GM23338 (cell line): ENCODE measurements at regions not wholly inside any gene's neighbourhood (a gene's known extent, or its start where the extent isn't known, plus 50 kb on each side); places are given as distances from the start of the nearest gene placed in this dataset.

Experiments
- ATAC-seq: fragments of 200-7000 bp; cut with Tn5 transposase; 3 replicates; pipeline ENCODE4 v1.9.1; 2020
- DNase-seq: peaks from one replicate; pipeline ENCODE4 v3.0.0-alpha.2; 2015; ENCODE audit warnings: low spot score
- H2AFZ ChIP-seq: fragments of 200-600 bp; sonication (generic); 2 replicates; pipeline ENCODE4 v1.8.0; 2016; ENCODE audit warnings: antibody characterized with exemption, mild to moderate bottlenecking, moderate library complexity
- H3F3A ChIP-seq: fragments of 200-600 bp; sonication (generic); replicated peaks from 2 replicates; pipeline ENCODE4 v1.8.0; 2017; ENCODE audit warnings: antibody characterized with exemption, mixed run types, low read depth
- H3K27ac ChIP-seq: fragments of 200-600 bp; sonication (generic); 2 replicates; pipeline ENCODE4 v1.6.1; 2016; ENCODE audit warnings: low read depth
- H3K27me3 ChIP-seq: fragments of 200-600 bp; sonication (generic); 2 replicates; pipeline ENCODE4 v1.8.0; 2016; ENCODE audit warnings: mild to moderate bottlenecking, mixed run types, moderate library complexity; ENCODE audit not compliant: insufficient read depth
- H3K36me3 ChIP-seq: fragments of 200-600 bp; sonication (generic); 2 replicates; pipeline ENCODE4 v1.8.0; 2016; ENCODE audit warnings: mild to moderate bottlenecking; ENCODE audit not compliant: insufficient read depth
- H3K4me1 ChIP-seq: fragments of 200-600 bp; sonication (generic); 2 replicates; pipeline ENCODE4 v1.8.0; 2016; ENCODE audit warnings: mild to moderate bottlenecking, moderate library complexity; ENCODE audit not compliant: insufficient read depth
- H3K4me2 ChIP-seq: fragments of 200-600 bp; sonication (generic); 2 replicates; pipeline ENCODE4 v1.7.1; 2017; ENCODE audit warnings: mixed run types
- H3K4me3 ChIP-seq: fragments of 200-600 bp; sonication (generic); 2 replicates; pipeline ENCODE4 v1.6.1; 2016; ENCODE audit warnings: mixed run types
- H3K79me2 ChIP-seq: fragments of 200-600 bp; sonication (generic); replicated peaks from 2 replicates; pipeline ENCODE4 v1.8.0; 2017; ENCODE audit warnings: mild to moderate bottlenecking; ENCODE audit not compliant: insufficient read depth
- H3K9me2 ChIP-seq: fragments of 200-600 bp; sonication (generic); 2 replicates; pipeline ENCODE4 v1.8.0; 2017; ENCODE audit not compliant: insufficient read depth
- H4K20me1 ChIP-seq: fragments of 200-600 bp; sonication (generic); replicated peaks from 2 replicates; pipeline ENCODE4 v1.8.0; 2017; ENCODE audit warnings: mild to moderate bottlenecking; ENCODE audit not compliant: insufficient read depth
- H3K27ac Mint-ChIP-seq: 2 replicates; pipeline ENCODE4 v1.8.0; 2020; ENCODE audit warnings: inconsistent platforms, mild to moderate bottlenecking, moderate library complexity, mixed read lengths
- H3K27me3 Mint-ChIP-seq: 3 replicates; pipeline ENCODE4 v1.8.0; 2022; ENCODE audit warnings: low read depth, mild to moderate bottlenecking, moderate library complexity, mixed read lengths, inconsistent platforms; ENCODE audit not compliant: insufficient read depth, poor library complexity
- H3K36me3 Mint-ChIP-seq: 3 replicates; pipeline ENCODE4 v1.8.0; 2021; ENCODE audit warnings: low read depth, mild to moderate bottlenecking, inconsistent platforms, moderate library complexity, mixed read lengths
- H3K4me1 Mint-ChIP-seq: 3 replicates; pipeline ENCODE4 v1.8.0; 2020; ENCODE audit warnings: mild to moderate bottlenecking, inconsistent platforms, mixed read lengths
- H3K4me3 Mint-ChIP-seq: 3 replicates; pipeline ENCODE4 v1.8.0; 2021; ENCODE audit warnings: moderate library complexity, mild to moderate bottlenecking, inconsistent platforms, mixed read lengths
- H3K9me3 Mint-ChIP-seq: 3 replicates; pipeline ENCODE4 v1.8.0; 2020; ENCODE audit warnings: moderate library complexity, mild to moderate bottlenecking, inconsistent platforms, mixed read lengths
- CREB1 ChIP-seq: fragments of 250-450 bp; sonication (Bioruptor Pico); IDR thresholded peaks from 2 replicates; pipeline ENCODE4 v1.5.0; 2020; ENCODE audit warnings: low read depth, mild to moderate bottlenecking, moderate library complexity
- EZH2 ChIP-seq: fragments of 200-600 bp; sonication (generic); IDR thresholded peaks from one replicate; pipeline ENCODE4 v1.8.0; 2017; ENCODE audit warnings: antibody characterized with exemption, mild to moderate bottlenecking, low read depth; ENCODE audit not compliant: unreplicated experiment
- JUNB ChIP-seq: IDR thresholded peaks from one replicate; pipeline ENCODE4 v1.6.1; 2016; ENCODE audit warnings: antibody characterized with exemption; ENCODE audit not compliant: unreplicated experiment
- POLR2AphosphoS5 ChIP-seq: IDR thresholded peaks from 2 replicates; pipeline ENCODE4 v1.6.1; 2016; ENCODE audit warnings: antibody characterized with exemption, low read depth
- ZNF114 ChIP-seq: fragments of 250-450 bp; sonication (Bioruptor Pico); IDR thresholded peaks from 2 replicates; pipeline ENCODE4 v1.5.0; 2020; ENCODE audit warnings: mild to moderate bottlenecking, moderate library complexity
- ZNF331 ChIP-seq: fragments of 250-450 bp; sonication (Bioruptor Pico); IDR thresholded peaks from 2 replicates; pipeline ENCODE4 v1.5.0; 2020; ENCODE audit warnings: low read depth, mild to moderate bottlenecking, moderate library complexity
- TF ChIP-seq, protein P1 (sequence below): IDR thresholded peaks from one replicate; pipeline ENCODE4 v1.6.1; 2018; ENCODE audit warnings: antibody characterized with exemption; ENCODE audit not compliant: unreplicated experiment
- TF ChIP-seq, protein P2 (sequence below): IDR thresholded peaks from 2 replicates; pipeline ENCODE4 v1.6.1; 2016; ENCODE audit warnings: antibody characterized with exemption
- TF ChIP-seq, protein P3 (sequence below), 2 experiments: fragments of 200-600 bp in 1 of 2; sonication (generic) in 1 of 2; conservative IDR thresholded peaks; 2 replicates each; pipeline versions ENCODE4 v1.5.1 to v1.6.1; 2016 to 2017; ENCODE audit warnings: antibody characterized with exemption in 2 of 2, low read depth in 2 of 2, mild to moderate bottlenecking in 2 of 2, moderate library complexity in 1 of 2

DNA sequence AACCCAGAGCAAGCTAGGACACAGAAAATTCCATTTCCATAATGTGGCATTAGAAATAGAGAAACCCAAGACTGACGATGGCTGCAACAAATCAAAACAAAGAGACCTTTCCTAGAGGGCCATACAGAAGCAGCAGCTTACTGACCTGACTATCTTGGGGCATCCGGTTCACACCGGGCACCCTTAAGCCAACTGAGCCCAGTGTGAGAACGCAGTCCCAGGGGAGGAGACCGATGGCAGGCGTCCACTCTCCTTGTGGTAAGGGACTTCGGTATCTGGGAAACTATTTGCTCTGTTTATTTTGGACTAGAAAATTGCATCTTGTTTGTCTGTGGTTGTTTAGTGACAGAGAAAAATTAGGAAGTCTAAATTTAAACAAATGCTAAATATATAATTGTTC is 244.8 kb upstream of the COPS8 start (continued):
- TF ChIP-seq, protein P1, sequence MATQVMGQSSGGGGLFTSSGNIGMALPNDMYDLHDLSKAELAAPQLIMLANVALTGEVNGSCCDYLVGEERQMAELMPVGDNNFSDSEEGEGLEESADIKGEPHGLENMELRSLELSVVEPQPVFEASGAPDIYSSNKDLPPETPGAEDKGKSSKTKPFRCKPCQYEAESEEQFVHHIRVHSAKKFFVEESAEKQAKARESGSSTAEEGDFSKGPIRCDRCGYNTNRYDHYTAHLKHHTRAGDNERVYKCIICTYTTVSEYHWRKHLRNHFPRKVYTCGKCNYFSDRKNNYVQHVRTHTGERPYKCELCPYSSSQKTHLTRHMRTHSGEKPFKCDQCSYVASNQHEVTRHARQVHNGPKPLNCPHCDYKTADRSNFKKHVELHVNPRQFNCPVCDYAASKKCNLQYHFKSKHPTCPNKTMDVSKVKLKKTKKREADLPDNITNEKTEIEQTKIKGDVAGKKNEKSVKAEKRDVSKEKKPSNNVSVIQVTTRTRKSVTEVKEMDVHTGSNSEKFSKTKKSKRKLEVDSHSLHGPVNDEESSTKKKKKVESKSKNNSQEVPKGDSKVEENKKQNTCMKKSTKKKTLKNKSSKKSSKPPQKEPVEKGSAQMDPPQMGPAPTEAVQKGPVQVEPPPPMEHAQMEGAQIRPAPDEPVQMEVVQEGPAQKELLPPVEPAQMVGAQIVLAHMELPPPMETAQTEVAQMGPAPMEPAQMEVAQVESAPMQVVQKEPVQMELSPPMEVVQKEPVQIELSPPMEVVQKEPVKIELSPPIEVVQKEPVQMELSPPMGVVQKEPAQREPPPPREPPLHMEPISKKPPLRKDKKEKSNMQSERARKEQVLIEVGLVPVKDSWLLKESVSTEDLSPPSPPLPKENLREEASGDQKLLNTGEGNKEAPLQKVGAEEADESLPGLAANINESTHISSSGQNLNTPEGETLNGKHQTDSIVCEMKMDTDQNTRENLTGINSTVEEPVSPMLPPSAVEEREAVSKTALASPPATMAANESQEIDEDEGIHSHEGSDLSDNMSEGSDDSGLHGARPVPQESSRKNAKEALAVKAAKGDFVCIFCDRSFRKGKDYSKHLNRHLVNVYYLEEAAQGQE: no peak
- TF ChIP-seq, protein P2, sequence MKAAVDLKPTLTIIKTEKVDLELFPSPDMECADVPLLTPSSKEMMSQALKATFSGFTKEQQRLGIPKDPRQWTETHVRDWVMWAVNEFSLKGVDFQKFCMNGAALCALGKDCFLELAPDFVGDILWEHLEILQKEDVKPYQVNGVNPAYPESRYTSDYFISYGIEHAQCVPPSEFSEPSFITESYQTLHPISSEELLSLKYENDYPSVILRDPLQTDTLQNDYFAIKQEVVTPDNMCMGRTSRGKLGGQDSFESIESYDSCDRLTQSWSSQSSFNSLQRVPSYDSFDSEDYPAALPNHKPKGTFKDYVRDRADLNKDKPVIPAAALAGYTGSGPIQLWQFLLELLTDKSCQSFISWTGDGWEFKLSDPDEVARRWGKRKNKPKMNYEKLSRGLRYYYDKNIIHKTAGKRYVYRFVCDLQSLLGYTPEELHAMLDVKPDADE: no peak
- no peak for TF ChIP-seq ZNF114

DNA sequence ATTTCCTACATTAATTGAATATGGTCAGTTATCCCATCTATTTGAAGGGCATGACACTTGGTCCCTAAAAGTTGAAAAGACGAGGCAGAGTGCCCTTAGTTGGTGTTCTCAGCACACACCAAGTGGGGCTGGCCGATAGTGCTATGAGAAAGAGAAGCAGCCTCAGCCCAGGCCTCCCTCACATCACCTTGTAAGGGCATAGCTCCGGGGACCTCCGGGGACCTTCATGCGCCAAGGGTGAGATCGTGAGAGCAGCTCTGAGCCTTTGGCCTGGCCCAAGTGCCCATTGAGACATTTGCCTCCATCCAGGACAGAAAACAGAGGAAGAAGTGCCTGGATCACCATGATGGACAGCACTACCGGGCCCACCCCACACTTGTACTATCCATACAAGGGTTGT is 244.3 kb upstream of the COPS8 start:
- Mint-ChIP-seq H3K27ac (no peak overlapping the region), H3K9me3 (peaks cover 35% of the 10 kb centered on the region), H3K36me3 (peaks cover 33% of the 10 kb centered on the region), H3K27me3 (peaks cover 6% of the 10 kb centered on the region), H3K4me1 (peaks cover 3% of the 10 kb centered on the region), H3K4me3 (no peak overlapping the region)
- H3K4me2 ChIP-seq: no peak overlapping the region
- no peak for DNase-seq
- H3K27ac ChIP-seq: no peak overlapping the region
- H3K36me3 ChIP-seq: no peaks in the 10 kb centered on the region; the same call in 1 of the 2 replicates
- no peaks in the 10 kb centered on the region for H3K79me2 ChIP-seq
- no peaks in the 10 kb centered on the region for H3K27me3 ChIP-seq
- no peak overlapping the region for H2AFZ ChIP-seq
- H3K4me1 ChIP-seq: peaks cover 2% of the 10 kb centered on the region; the same call in 1 of the 2 replicates
- H3F3A ChIP-seq: no peaks in the 10 kb centered on the region
- H3K4me3 ChIP-seq: no peak overlapping the region
- TF ChIP-seq CREB1 (CRISPR knock-in tag): no peak
- ATAC-seq: no peak
- H3K9me2 ChIP-seq: peaks cover 8% of the 10 kb centered on the region; the same call in 1 of the 2 replicates
- H4K20me1 ChIP-seq: no peaks in the 10 kb centered on the region

DNA sequence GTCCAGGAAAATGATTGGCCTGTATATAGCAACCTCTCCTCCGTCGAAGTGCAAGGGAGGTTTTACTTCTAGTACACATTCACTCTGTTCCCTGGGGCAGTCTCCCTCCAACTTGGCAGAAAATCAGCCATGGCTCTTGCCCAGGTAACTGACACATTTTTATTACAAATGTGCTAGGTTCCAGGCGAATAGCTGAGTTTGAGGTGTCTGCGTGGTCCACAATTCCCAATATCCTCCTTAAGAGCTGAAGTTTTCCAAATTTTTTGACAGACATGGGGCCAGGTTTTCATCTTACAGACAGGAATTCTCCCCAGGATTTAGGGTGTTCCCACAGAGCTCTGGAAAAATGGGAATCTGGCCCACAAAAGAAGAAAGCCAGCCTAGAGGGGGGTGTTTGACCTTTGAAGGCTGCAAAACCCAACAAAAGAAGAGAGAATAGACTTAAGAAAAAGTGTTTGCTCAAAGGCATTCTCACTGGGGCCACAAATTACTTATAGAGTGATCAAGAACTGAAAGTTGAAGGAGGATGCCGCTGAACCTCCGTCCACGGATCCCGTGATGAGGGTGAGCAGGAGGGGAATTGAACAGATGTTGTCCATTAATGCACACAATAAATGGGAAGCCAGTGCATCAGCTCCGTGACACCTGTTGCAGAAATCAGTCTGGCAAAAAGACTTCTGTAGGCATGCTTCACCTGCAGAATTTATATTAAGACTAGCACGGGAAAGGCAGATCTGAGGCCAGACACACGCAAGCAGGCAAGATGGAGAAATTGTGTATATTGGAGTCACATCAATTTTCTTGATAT is 242.3 kb upstream of the COPS8 start:
- H3K36me3 Mint-ChIP-seq: peaks cover 33% of the 10 kb centered on the region
- TF ChIP-seq, protein P3, sequence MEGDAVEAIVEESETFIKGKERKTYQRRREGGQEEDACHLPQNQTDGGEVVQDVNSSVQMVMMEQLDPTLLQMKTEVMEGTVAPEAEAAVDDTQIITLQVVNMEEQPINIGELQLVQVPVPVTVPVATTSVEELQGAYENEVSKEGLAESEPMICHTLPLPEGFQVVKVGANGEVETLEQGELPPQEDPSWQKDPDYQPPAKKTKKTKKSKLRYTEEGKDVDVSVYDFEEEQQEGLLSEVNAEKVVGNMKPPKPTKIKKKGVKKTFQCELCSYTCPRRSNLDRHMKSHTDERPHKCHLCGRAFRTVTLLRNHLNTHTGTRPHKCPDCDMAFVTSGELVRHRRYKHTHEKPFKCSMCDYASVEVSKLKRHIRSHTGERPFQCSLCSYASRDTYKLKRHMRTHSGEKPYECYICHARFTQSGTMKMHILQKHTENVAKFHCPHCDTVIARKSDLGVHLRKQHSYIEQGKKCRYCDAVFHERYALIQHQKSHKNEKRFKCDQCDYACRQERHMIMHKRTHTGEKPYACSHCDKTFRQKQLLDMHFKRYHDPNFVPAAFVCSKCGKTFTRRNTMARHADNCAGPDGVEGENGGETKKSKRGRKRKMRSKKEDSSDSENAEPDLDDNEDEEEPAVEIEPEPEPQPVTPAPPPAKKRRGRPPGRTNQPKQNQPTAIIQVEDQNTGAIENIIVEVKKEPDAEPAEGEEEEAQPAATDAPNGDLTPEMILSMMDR (conservative IDR thresholded peaks at IDR 0.05; ENCODE audit: low read depth in 2 of 2): no peak
- TF ChIP-seq, protein P2: no peak
- no peak for TF ChIP-seq POLR2AphosphoS5
- TF ChIP-seq ZNF114: no peak
- no peak for TF ChIP-seq EZH2
- TF ChIP-seq, protein P1: no peak
- TF ChIP-seq ZNF331 (CRISPR knock-in tag): no peak
- TF ChIP-seq CREB1 (CRISPR knock-in tag): no peak
- no peak for TF ChIP-seq JUNB

More for the DNA sequence above, 242.3 kb upstream of the COPS8 start:
- Histone ChIP-seq H3K4me3 (no peak overlapping the region), H3K4me1 (peaks cover 16% of the 10 kb centered on the region), H4K20me1 (no peaks in the 10 kb centered on the region), H3K4me2 (no peak overlapping the region), H3K27ac (no peak overlapping the region), H3F3A (no peaks in the 10 kb centered on the region), H3K9me2 (peaks cover 8% of the 10 kb centered on the region; the same call in 1 of the 2 replicates), H3K36me3 (no peaks in the 10 kb centered on the region; the same call in 1 of the 2 replicates), H3K27me3 (no peaks in the 10 kb centered on the region), H2AFZ (no peak overlapping the region), H3K79me2 (no peaks in the 10 kb centered on the region)
- Mint-ChIP-seq H3K27me3 (peaks cover 16% of the 10 kb centered on the region), H3K9me3 (peaks cover 36% of the 10 kb centered on the region), H3K4me3 (no peak overlapping the region; the same call in 2 of the 3 replicates), H3K27ac (no peak overlapping the region), H3K4me1 (peaks cover 18% of the 10 kb centered on the region)
- ATAC-seq (no peak), DNase-seq (no peak)
